C4-2B (cell line): ENCODE measurements at regions not wholly inside any gene's neighbourhood (a gene's known extent, or its start where the extent isn't known, plus 50 kb on each side); places are given as distances from the start of the nearest gene placed in this dataset.

Experiments used
- H3K27ac ChIP-seq: fragments of 450-650 bp; 2 replicates; pipeline ENCODE4 v1.5.1; 2017
- ZFX ChIP-seq: fragments of 450-650 bp; IDR thresholded peaks from 2 replicates; pipeline ENCODE4 v1.6.1; 2017
- TF ChIP-seq, protein P1 (sequence below): fragments of 450-650 bp; conservative IDR thresholded peaks from 2 replicates; pipeline ENCODE4 v1.5.1; 2017; ENCODE audit warnings: mild to moderate bottlenecking

DNA sequence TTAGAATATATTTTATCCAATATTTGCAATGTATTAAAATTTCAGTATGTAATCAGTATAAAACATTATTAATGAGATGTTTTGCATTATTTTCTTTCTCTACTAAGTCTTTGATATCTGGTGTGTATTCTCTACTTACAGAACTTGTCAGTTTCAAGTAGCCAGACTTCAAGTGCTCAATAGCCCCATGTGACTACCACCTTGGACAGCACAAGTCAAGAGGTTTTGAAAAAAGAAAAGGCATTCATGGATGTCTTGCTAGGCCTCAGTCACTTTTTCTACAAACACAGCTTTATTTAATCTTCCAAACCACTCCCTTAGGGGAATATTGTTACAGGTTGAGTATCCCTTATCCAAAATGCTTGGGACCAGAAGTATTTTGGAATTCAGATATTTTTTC, 189.4 kb downstream of the QDPR start:
- TF ChIP-seq, protein P1, sequence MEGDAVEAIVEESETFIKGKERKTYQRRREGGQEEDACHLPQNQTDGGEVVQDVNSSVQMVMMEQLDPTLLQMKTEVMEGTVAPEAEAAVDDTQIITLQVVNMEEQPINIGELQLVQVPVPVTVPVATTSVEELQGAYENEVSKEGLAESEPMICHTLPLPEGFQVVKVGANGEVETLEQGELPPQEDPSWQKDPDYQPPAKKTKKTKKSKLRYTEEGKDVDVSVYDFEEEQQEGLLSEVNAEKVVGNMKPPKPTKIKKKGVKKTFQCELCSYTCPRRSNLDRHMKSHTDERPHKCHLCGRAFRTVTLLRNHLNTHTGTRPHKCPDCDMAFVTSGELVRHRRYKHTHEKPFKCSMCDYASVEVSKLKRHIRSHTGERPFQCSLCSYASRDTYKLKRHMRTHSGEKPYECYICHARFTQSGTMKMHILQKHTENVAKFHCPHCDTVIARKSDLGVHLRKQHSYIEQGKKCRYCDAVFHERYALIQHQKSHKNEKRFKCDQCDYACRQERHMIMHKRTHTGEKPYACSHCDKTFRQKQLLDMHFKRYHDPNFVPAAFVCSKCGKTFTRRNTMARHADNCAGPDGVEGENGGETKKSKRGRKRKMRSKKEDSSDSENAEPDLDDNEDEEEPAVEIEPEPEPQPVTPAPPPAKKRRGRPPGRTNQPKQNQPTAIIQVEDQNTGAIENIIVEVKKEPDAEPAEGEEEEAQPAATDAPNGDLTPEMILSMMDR = no peak
- no peak for TF ChIP-seq ZFX
- H3K27ac ChIP-seq = no peak overlapping the region

DNA sequence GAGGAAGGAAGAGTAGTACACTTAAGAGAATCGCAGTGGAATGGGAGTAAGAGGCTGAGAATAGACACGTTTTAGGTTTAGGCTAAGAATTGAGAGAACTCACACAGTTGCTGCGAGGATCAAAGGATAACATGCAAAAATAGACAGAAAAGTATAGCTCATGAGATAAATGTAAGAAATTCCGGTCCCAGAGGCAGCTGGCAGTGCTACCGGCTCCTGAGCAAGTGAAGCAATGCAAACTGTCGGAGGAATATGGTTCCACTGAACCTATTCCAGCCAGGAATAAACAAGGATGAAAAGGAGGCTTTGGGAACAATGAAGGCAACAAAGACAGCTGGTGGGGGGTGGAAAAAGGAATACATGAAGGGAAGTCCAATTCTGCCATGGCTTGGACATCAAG, 191.8 kb downstream of the QDPR start:
- TF ChIP-seq ZFX = no peak
- TF ChIP-seq, protein P1 = no peak
- H3K27ac ChIP-seq = no peak overlapping the region

DNA sequence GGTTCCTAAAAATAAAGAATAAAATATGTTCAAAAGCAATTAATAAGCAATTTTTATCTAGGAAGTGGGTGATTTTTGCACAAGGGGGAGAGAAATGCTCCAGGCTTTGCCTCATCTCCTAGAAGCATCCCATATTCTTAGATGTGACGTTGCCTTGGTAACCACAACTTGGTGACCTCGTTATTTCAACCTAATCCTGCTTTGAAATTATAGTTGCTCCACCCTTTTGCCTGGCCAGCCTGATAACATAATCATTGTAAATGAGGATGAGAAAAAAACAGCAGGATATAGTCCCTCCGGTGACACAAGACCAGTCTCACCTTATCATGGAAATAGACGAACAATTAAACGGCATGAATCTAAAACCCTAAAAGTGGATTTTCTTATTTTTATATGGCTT, 194.4 kb downstream of the QDPR start:
- no peak overlapping the region for H3K27ac ChIP-seq
- TF ChIP-seq, protein P1 = no peak
- no peak for TF ChIP-seq ZFX

DNA sequence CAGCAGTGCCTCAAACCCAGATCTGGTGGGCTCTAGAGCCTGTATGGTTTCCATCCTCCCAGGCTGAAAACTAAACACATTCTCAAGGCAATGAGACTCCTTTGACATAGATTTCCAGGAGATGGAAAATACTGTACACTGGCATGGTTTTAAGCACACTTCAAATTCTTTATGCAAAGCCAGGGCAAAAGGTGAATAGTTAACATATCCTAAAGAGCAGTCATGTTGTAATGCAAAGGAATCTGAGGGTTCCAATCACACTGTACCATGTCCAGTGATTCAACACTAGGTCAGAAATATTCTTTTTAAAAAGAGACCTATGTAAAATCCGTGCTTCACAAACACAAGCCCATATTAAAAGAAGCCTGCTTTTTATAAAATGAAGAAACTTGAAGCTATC, 195.3 kb downstream of the QDPR start:
- no peak for TF ChIP-seq ZFX
- TF ChIP-seq, protein P1 = no peak

DNA sequence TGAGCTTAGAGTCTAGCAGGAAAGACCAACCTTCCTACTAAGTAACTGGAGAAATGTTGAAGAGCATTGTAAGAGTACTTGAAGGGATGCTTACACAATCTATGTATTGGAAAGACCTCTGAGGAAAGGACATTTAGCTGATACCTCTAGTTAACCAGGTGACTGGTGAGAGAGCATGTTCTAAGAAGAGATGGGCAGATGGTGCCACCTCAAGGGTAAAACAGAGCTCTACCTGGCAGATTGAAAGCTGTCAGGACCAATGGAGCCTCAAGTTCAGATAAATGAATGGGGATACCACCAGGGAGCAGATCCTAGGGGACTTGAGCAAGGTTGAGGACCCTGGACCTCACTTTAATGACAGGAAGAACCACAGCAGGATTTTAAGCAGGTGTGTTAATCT, 196.4 kb downstream of the QDPR start:
- no peak for TF ChIP-seq ZFX
- TF ChIP-seq, protein P1 = no peak

More for the DNA sequence above, 195.3 kb downstream of the QDPR start:
- no peak overlapping the region for H3K27ac ChIP-seq

DNA sequence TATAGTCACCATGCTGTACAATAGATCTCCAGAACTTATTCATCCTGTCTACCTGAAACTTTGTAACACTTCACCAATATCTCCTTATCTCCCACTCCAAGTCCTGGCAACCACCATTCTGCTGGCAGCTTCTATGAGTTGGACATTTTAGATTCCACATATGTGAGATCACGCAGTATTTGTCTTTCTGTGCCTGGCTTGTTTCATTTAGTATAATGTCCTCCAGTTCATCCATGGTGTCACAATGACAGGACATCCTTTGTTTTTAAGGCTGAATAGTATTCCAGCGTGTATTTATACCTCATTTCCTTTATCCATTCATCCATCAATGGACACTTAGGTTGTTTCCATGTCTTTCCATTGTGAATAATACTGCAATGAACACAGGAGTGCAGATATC, 198.7 kb downstream of the QDPR start:
- TF ChIP-seq ZFX = no peak
- TF ChIP-seq, protein P1 = no peak
- no peak overlapping the region for H3K27ac ChIP-seq

More for the DNA sequence above, 196.4 kb downstream of the QDPR start:
- H3K27ac ChIP-seq = no peak overlapping the region

DNA sequence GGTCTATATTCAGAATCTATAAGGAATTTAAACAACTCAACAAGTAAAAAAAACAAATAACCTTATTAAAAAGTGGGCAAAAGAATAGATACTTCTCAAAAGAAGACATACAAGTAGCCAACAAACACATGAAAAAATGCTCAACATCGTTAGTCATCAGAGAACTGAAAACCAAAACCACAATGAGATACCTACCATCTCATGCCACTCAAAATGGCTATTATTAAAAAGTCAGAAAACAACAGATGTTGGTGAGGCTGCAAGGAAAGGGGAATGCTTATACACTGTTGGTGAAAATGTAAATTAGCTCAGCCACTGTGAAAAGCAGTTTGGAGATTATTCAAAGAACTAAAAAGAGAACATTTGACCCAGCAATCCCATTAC, 201.6 kb downstream of the QDPR start:
- no peak for TF ChIP-seq ZFX
- H3K27ac ChIP-seq = no peak overlapping the region

DNA sequence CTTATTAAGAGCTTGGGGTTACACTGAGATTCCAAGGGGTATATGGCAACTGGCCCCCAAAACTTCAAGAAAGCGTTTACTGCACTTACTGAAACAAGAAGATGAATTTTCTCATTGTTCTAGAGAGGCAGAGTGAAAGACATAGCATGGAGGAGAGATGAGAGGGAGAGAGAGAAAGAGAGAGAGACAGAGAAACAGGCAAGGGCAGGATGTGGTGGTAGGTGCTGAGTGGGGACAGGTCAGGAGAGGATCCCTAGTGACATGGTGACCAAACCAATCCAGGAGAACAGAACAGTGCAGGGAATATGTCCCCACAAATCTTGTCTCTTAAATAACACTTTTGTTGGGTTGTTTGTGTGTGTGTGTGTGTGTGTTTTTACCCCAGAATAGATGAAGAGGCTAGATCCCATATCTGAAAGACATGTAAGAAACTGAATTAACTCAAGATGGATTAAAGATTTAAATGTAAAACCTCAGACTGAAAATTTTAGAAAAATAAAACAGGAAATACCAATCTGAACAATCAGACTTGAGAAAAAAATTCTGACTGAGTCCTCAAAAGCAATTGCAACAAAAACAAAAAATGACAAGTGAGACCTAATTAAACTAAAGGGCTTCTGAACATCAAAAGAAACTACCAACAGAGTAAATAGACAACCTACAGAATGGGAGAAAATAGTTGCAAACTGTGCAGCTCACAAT, 202.2 kb downstream of the QDPR start:
- TF ChIP-seq ZFX = no peak
- TF ChIP-seq, protein P1 = no peak
- H3K27ac ChIP-seq = no peak overlapping the region
